T-helper 2 cell treated with Interferon-gamma antibody and Interleukin-4, amounts not matched to agents 100 ng/mL and 5 ng/mL, for 36 hours (primary cell): ENCODE measurements at regions not wholly inside any gene's neighbourhood (a gene's known extent, or its start where the extent isn't known, plus 50 kb on each side); places are given as distances from the start of the nearest gene placed in this dataset.

Source experiments
- intact Hi-C: fragments of 100-400 bp; cut with micrococcal nuclease; formaldehyde crosslinking; loops from one replicate; pipeline ENCODE4 v1.15.1; 2023

- intact Hi-C loops = no loop called here
Measured at GRCh38 chr22:27574651-27575050, 226.9 kb downstream of the MN1 start.

- intact Hi-C loops = no loop called here
Measured at GRCh38 chr22:27575348-27575747, 226.2 kb downstream of the MN1 start.

GRCh38 chr22:27576413-27576812 lies 225.1 kb downstream of the MN1 start:
- intact Hi-C loops = no loop called here

GRCh38 chr22:27576815-27577573 lies 224.6 kb downstream of the MN1 start:
- intact Hi-C loops = no loop called here

- intact Hi-C loops = no loop called here
Measured at GRCh38 chr22:27577574-27577969, 224.0 kb downstream of the MN1 start.

- intact Hi-C loops = no loop called here
Measured at GRCh38 chr22:27578937-27579617, 222.5 kb downstream of the MN1 start.

- intact Hi-C loops = no loop called here
Measured at GRCh38 chr22:27580311-27580897, 221.2 kb downstream of the MN1 start.

GRCh38 chr22:27581236-27581635 lies 220.3 kb downstream of the MN1 start:
- intact Hi-C loops = no loop called here

GRCh38 chr22:27581688-27582087 lies 219.9 kb downstream of the MN1 start:
- intact Hi-C loops = no loop called here

- intact Hi-C loops = no loop called here
Measured at GRCh38 chr22:27583856-27584255, 217.7 kb downstream of the MN1 start.

GRCh38 chr22:27585141-27585540 lies 216.4 kb downstream of the MN1 start:
- intact Hi-C loops = no loop called here

- intact Hi-C loops = no loop called here
Measured at GRCh38 chr22:27588268-27588667, 213.3 kb downstream of the MN1 start.

- intact Hi-C loops = no loop called here
Measured at GRCh38 chr22:27588915-27589314, 212.6 kb downstream of the MN1 start.

- intact Hi-C loops = no loop called here
Measured at GRCh38 chr22:27591060-27591459, 210.5 kb downstream of the MN1 start.

GRCh38 chr22:27593378-27593777 lies 208.2 kb downstream of the MN1 start:
- intact Hi-C loops = no loop called here

GRCh38 chr22:27594020-27594419 lies 207.5 kb downstream of the MN1 start:
- intact Hi-C loops = no loop called here

GRCh38 chr22:27594474-27595134 lies 207.0 kb downstream of the MN1 start:
- intact Hi-C loops = no loop called here

- intact Hi-C loops = no loop called here
Measured at GRCh38 chr22:27596133-27596870, 205.3 kb downstream of the MN1 start.

- intact Hi-C loops = no loop called here
Measured at GRCh38 chr22:27597703-27598444, 203.7 kb downstream of the MN1 start.

GRCh38 chr22:27598792-27599191 lies 202.8 kb downstream of the MN1 start:
- intact Hi-C loops = no loop called here

GRCh38 chr22:27601195-27601594 lies 200.4 kb downstream of the MN1 start:
- intact Hi-C loops = no loop called here
